ENCODE measurements at regions not wholly inside any gene's neighbourhood (a gene's known extent, or its start where the extent isn't known, plus 50 kb on each side); places are given as distances from the start of the nearest gene placed in this dataset.
A peak's percentile ranks its signal among the peaks of the same experiment; 100 is the strongest.

DNA sequence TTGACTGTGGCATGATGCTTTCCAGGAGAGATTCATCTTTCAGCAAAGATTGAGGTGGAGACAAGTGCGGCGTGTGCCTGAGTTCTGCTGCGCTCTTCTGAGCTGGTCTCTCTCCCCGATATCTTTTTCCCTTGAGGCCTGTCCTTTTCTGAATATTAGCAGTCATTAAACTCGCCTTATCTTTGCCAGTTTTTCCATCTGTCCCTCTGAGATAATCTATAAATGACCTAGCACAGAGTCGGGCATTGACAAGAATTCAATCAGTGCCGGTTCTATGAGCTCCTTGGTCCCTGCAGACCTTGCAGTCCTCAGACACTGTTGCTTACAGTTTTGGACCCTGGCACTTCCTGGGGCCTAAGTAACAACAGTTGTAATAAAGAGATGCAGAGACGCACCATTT, 89.7 kb upstream of the IKZF1 start:
- no peak overlapping the region for H3K4me3 Mint-ChIP-seq
- no peaks in the 10 kb centered on the region for H3K36me3 Mint-ChIP-seq (ENCODE audit: insufficient read depth)
- no peak for ATAC-seq (replicated peaks)
- H3K27ac Mint-ChIP-seq, result no peak overlapping the region
- no peaks in the 10 kb centered on the region for H3K9me3 Mint-ChIP-seq
- no peak for DNase-seq
- H3K27me3 Mint-ChIP-seq, result no peaks in the 10 kb centered on the region
- peaks cover 39 to 42% of the 10 kb centered on the region in 2 donors for H3K4me1 Mint-ChIP-seq (ENCODE audit: low read depth in 2 of 2)

GRCh38 chr7:50214126-50214670, 90.3 kb upstream of the IKZF1 start:
- Mint-ChIP-seq H3K27ac (peak overlapping the region; percentile 30 to 59), H3K4me3 (peak overlapping the region in 1 of 2 donors; percentile 42), H3K9me3 (no peaks in the 10 kb centered on the region), H3K27me3 (no peaks in the 10 kb centered on the region), H3K4me1 (ENCODE audit: low read depth in 2 of 2) (peaks cover 40 to 42% of the 10 kb centered on the region in 2 donors), H3K36me3 (ENCODE audit: insufficient read depth) (no peaks in the 10 kb centered on the region)
- DNase-seq (no peak), ATAC-seq (replicated peaks) (no peak)

DNA sequence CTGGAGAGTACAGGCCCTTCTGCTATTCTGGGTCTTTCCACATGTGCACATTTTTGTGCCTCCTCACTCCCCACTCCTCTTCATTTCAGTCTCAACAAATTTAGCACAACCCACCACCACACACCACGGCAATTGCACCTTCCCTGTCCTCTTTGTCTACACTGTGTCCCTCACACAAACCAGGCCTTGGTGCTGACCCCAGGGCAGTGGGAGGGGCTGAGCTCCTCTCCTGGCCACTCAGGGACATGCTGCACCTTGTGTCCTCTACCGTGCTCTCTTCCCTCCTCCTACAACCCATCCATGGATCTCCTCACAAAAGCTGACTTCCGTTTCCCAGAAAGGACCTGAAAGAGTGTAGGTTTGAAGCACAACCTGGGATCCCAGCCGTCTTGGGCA, 90.9 kb upstream of the IKZF1 start:
- no peaks in the 10 kb centered on the region for H3K27me3 Mint-ChIP-seq
- peak overlapping the region in 1 of 2 donors; percentile 42 for H3K4me3 Mint-ChIP-seq
- ATAC-seq (replicated peaks) (no peak), DNase-seq (no peak)
- H3K4me1 Mint-ChIP-seq (ENCODE audit: low read depth in 2 of 2), result peaks cover 44 to 45% of the 10 kb centered on the region in 2 donors
- H3K9me3 Mint-ChIP-seq, result no peaks in the 10 kb centered on the region
- peak overlapping the region; percentile 30 to 59 for H3K27ac Mint-ChIP-seq
- peaks cover 2% of the 10 kb centered on the region for H3K36me3 Mint-ChIP-seq (ENCODE audit: insufficient read depth)

GRCh38 chr7:50212666-50213621, 91.6 kb upstream of the IKZF1 start:
- ATAC-seq (replicated peaks) (peak; percentile 43), DNase-seq (no peak)
- Mint-ChIP-seq H3K4me1 (ENCODE audit: low read depth in 2 of 2) (peaks cover 48 to 51% of the 10 kb centered on the region in 2 donors), H3K9me3 (no peaks in the 10 kb centered on the region), H3K36me3 (ENCODE audit: insufficient read depth) (peaks cover 5% of the 10 kb centered on the region), H3K4me3 (peak overlapping the region; percentile 7 to 42), H3K27me3 (no peaks in the 10 kb centered on the region), H3K27ac (peak overlapping the region; percentile 59 to 80)

DNA sequence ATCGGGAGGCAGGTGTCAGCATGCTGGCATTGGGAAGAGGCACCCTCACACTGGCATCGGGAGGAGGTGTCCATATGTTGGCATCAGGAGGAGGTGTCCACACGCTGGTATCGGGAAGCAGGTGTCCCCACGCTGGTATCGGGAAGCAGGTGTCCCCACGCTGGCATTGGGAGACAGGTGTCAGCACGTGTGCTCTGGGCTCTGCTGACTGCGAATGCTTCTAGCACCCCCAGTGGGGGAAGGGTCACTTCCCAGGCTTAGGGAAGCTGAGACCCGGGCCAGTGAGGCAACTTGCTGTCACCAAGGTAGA, 92.5 kb upstream of the IKZF1 start:
- H3K27me3 Mint-ChIP-seq, result no peaks in the 10 kb centered on the region
- peaks cover 55 to 57% of the 10 kb centered on the region in 2 donors for H3K4me1 Mint-ChIP-seq (ENCODE audit: low read depth in 2 of 2)
- ATAC-seq (replicated peaks) (no peak), DNase-seq (no peak)
- H3K9me3 Mint-ChIP-seq, result no peaks in the 10 kb centered on the region
- H3K4me3 Mint-ChIP-seq, result no peak overlapping the region
- peaks cover 5% of the 10 kb centered on the region for H3K36me3 Mint-ChIP-seq (ENCODE audit: insufficient read depth)
- H3K27ac Mint-ChIP-seq, result no peak overlapping the region

GRCh38 chr7:50211130-50212015, 93.1 kb upstream of the IKZF1 start:
- ATAC-seq (replicated peaks) (no peak), DNase-seq (no peak)
- Mint-ChIP-seq H3K4me3 (no peak overlapping the region), H3K27ac (peak overlapping the region; percentile 44 to 85), H3K4me1 (ENCODE audit: low read depth in 2 of 2) (peaks cover 60 to 61% of the 10 kb centered on the region in 2 donors), H3K27me3 (no peaks in the 10 kb centered on the region), H3K9me3 (no peaks in the 10 kb centered on the region), H3K36me3 (ENCODE audit: insufficient read depth) (peaks cover 5% of the 10 kb centered on the region)

DNA sequence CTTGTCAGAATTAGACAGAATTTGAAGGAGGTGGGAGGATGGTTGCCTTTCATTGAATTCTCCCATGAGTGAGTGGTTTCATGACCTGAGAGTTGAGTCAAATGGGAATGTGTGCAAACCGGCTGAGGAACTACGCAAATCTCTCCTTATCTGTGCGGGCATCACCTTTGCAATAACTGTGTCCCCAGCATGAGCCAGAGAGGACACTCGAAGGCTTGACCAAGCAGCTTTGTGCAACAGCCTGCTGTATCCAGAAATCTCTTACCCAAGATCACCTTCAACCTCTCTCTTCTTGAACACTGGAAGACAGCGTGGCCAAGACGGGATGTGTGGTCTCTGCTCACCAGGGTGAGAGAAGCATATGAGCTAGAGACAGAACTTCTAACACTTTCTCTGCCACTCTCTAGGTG, 93.8 kb upstream of the IKZF1 start:
- Mint-ChIP-seq H3K4me3 (peak overlapping the region; percentile 38 to 48), H3K27ac (peak overlapping the region; percentile 42 to 44), H3K27me3 (no peaks in the 10 kb centered on the region), H3K36me3 (ENCODE audit: insufficient read depth) (peaks cover 5% of the 10 kb centered on the region), H3K4me1 (ENCODE audit: low read depth in 2 of 2) (peaks cover 65 to 66% of the 10 kb centered on the region in 2 donors), H3K9me3 (no peaks in the 10 kb centered on the region)
- ATAC-seq (replicated peaks) (peak; percentile 39), DNase-seq (no peak)

DNA sequence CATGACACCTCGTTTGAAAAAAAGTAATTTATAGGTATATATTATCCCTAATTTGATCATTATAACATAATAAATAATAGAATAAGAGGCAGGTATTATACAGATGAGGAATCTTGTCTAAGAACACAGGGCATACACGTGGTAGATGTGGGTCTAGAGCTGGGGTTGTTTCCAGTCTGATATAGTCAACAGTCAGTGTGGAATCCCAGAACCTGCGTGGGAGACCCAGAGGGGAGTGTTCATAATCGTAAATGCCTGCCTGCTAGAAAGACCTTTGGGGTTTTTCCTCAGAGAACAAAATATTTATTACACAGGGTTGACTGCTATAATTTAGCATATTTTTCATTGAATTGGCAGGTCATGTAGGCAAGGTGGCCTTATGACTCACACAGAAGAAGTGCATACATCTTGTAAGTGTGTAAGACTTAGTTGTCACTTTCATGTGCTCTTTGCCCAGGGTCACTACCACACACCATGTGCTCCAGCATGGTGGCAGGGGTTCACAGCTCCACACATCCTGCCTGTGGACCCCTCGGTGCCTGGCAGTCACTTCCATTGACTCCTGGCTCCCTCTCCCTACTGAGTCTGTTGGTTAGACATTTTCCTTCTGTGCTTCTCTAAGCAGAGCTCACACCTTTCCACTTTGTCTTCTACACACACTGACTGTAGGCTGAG, 94.9 kb upstream of the IKZF1 start:
- Mint-ChIP-seq H3K4me3 (no peak overlapping the region), H3K9me3 (no peaks in the 10 kb centered on the region), H3K36me3 (ENCODE audit: insufficient read depth) (peaks cover 8% of the 10 kb centered on the region), H3K27ac (peak overlapping the region in 1 of 2 donors; percentile 94), H3K27me3 (no peaks in the 10 kb centered on the region), H3K4me1 (ENCODE audit: low read depth in 2 of 2) (peaks cover 62 to 70% of the 10 kb centered on the region in 2 donors)
- DNase-seq (no peak), ATAC-seq (replicated peaks) (no peak)

GRCh38 chr7:50208378-50208982, 96.0 kb upstream of the IKZF1 start:
- Mint-ChIP-seq H3K4me3 (peak overlapping the region in 1 of 2 donors; percentile 42), H3K36me3 (ENCODE audit: insufficient read depth) (peaks cover 8% of the 10 kb centered on the region), H3K4me1 (ENCODE audit: low read depth in 2 of 2) (peaks cover 56 to 64% of the 10 kb centered on the region in 2 donors), H3K9me3 (no peaks in the 10 kb centered on the region), H3K27ac (peak overlapping the region in 1 of 2 donors; percentile 94), H3K27me3 (no peaks in the 10 kb centered on the region)
- DNase-seq (no peak), ATAC-seq (replicated peaks) (no peak)

- Mint-ChIP-seq H3K9me3 (no peaks in the 10 kb centered on the region), H3K27ac (peak overlapping the region; percentile 77 to 94), H3K36me3 (ENCODE audit: insufficient read depth) (peaks cover 8% of the 10 kb centered on the region), H3K27me3 (no peaks in the 10 kb centered on the region), H3K4me3 (peak overlapping the region in 1 of 2 donors; percentile 0), H3K4me1 (ENCODE audit: low read depth in 2 of 2) (peaks cover 54 to 57% of the 10 kb centered on the region in 2 donors)
- DNase-seq, result no peak
- ATAC-seq (replicated peaks), result no peak
These were observed 96.7 kb upstream of the IKZF1 start for GRCh38 chr7:50207686-50208255.

DNA sequence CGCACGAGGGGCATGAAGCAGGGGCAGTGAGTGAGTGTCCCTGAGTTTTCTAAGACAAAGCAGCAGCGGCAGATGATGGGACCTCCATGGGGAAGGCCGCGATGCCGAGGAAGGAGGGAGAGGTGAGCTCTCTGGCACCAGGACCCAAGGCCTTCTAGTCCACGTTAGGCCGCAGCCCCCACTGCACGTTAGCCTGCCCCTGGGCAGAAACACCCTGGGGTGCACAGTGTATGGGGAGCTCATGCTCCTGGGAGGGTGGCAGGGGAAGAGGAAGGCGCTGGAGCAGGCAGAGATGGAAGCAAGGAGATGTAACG, 97.3 kb upstream of the IKZF1 start:
- Mint-ChIP-seq H3K4me3 (no peak overlapping the region), H3K27me3 (no peaks in the 10 kb centered on the region), H3K36me3 (ENCODE audit: insufficient read depth) (peaks cover 8% of the 10 kb centered on the region), H3K9me3 (no peaks in the 10 kb centered on the region), H3K27ac (peak overlapping the region; percentile 77 to 94), H3K4me1 (ENCODE audit: low read depth in 2 of 2) (peaks cover 48 to 52% of the 10 kb centered on the region in 2 donors)
- DNase-seq (no peak), ATAC-seq (replicated peaks) (no peak)

DNA sequence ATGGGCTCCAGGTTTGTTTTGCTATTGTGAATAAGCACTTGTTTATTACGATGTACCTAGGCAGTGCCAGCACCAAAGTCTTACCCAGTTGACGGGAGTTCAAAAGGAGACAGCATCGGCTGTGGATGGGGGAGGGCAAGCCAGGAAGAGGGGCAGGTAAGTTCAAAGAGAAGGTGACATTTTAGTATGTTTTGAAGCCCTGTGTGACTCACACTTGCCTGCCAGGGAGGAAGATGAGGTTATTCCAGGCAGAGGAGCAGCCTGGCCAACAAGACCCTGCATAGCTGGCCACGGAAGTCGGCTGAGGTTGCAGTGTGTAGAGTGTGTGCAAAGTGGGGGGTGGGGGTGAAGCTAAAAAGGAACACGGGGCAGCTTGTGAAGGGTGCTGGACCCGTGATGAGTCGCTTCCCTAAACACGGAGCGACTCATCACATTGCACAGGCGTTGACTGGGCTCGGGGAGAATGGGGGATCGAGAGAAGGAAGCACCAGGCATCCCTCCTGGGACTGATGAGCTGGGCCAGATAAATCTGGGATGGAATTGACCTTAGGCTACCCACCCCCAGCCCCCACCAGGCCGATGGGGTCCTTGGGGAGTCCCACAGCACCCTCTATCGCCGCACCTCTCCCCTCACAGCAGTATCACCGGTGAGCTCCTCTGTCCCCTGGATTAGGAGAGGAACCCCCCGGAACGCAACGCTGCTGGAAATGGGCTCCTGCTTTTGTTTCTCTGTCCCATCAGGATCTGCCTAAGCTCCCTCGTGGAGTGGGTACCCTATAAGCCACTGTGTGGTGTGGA, 97.9 kb upstream of the IKZF1 start:
- H3K27ac Mint-ChIP-seq, result peak overlapping the region; percentile 77 to 94
- H3K9me3 Mint-ChIP-seq, result no peaks in the 10 kb centered on the region
- DNase-seq, result peak; percentile 14 to 30 (median 19)
- H3K36me3 Mint-ChIP-seq (ENCODE audit: insufficient read depth), result peaks cover 8% of the 10 kb centered on the region
- ATAC-seq (replicated peaks), result peak; percentile 75
- H3K4me1 Mint-ChIP-seq (ENCODE audit: low read depth in 2 of 2), result peaks cover 46 to 50% of the 10 kb centered on the region in 2 donors
- no peaks in the 10 kb centered on the region for H3K27me3 Mint-ChIP-seq
- peak overlapping the region; percentile 68 to 76 for H3K4me3 Mint-ChIP-seq

All from effector memory CD8-positive, alpha-beta T cell (primary cell).